ENCODE measurements at regions not wholly inside any gene's neighbourhood (a gene's known extent, or its start where the extent isn't known, plus 50 kb on each side); places are given as distances from the start of the nearest gene placed in this dataset.

DNA sequence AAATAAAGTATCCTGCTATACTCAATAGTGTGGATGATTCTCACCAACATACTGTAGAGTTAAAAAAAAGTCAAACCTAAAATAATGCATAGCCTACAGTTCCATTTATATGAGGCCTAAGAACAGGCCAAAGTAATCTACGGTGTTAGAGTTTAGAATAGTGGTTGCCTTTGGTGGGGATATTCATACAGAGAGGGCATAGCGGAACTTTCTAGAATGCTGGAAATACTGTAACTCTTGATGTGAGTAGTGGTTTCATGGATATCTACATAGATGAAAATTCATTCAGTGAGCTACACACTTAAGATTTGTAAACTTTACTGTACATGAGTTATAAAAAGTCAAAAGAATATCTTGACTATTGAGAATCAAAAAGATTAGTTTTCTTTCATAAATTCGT lies 349.9 kb upstream of the NFE2L3 start:
- H3K9me3 ChIP-seq, result no peaks in the 10 kb centered on the region
- no peaks in the 10 kb centered on the region for H3K4me1 ChIP-seq
- no peaks in the 10 kb centered on the region for H3K27me3 ChIP-seq
- no peaks in the 10 kb centered on the region for H3K36me3 ChIP-seq
- H3K4me3 ChIP-seq, result no peak overlapping the region
- H3K27ac ChIP-seq, result no peak overlapping the region
- TF ChIP-seq POLR2AphosphoS5 (IDR thresholded peaks at IDR 0.05), result no peak
- TF ChIP-seq POLR2A (IDR thresholded peaks at IDR 0.05), result no peak
- TF ChIP-seq, protein P1, sequence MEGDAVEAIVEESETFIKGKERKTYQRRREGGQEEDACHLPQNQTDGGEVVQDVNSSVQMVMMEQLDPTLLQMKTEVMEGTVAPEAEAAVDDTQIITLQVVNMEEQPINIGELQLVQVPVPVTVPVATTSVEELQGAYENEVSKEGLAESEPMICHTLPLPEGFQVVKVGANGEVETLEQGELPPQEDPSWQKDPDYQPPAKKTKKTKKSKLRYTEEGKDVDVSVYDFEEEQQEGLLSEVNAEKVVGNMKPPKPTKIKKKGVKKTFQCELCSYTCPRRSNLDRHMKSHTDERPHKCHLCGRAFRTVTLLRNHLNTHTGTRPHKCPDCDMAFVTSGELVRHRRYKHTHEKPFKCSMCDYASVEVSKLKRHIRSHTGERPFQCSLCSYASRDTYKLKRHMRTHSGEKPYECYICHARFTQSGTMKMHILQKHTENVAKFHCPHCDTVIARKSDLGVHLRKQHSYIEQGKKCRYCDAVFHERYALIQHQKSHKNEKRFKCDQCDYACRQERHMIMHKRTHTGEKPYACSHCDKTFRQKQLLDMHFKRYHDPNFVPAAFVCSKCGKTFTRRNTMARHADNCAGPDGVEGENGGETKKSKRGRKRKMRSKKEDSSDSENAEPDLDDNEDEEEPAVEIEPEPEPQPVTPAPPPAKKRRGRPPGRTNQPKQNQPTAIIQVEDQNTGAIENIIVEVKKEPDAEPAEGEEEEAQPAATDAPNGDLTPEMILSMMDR (IDR thresholded peaks at IDR 0.05), result no peak
- DNase-seq (ENCODE audit: low spot score in 2 of 2), result no peak
- intact Hi-C loops (cut with DNase I; ENCODE audit: low total_unique reads), result no loop called here

DNA sequence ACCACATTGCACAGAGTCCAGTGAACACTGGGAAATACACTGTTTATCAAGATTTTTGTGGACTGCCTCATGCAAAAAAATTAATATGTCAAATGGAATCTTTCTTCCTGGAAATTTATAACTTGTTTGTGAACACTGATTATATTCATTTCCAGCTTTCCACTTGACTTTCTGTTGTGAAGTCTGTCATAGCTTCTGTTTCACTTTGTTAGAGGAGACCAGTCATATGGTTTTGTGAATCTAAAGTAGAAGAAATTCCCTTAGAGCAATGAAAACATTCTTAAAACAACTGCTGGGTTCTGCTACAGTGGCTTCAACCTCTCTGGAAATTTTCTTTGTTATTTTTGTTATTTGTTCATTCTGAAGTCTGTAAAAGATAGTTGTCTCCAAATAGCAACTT lies 349.5 kb upstream of the NFE2L3 start:
- TF ChIP-seq, protein P1 (IDR thresholded peaks at IDR 0.05), result no peak
- no peak for TF ChIP-seq POLR2A (IDR thresholded peaks at IDR 0.05)
- TF ChIP-seq POLR2AphosphoS5 (IDR thresholded peaks at IDR 0.05), result no peak
- no peak for DNase-seq (ENCODE audit: low spot score in 2 of 2)
- H3K4me1 ChIP-seq, result no peaks in the 10 kb centered on the region
- intact Hi-C loops (cut with DNase I; ENCODE audit: low total_unique reads), result no loop called here
- no peaks in the 10 kb centered on the region for H3K9me3 ChIP-seq
- no peak overlapping the region for H3K27ac ChIP-seq
- no peaks in the 10 kb centered on the region for H3K36me3 ChIP-seq
- no peaks in the 10 kb centered on the region for H3K27me3 ChIP-seq
- no peak overlapping the region for H3K4me3 ChIP-seq

DNA sequence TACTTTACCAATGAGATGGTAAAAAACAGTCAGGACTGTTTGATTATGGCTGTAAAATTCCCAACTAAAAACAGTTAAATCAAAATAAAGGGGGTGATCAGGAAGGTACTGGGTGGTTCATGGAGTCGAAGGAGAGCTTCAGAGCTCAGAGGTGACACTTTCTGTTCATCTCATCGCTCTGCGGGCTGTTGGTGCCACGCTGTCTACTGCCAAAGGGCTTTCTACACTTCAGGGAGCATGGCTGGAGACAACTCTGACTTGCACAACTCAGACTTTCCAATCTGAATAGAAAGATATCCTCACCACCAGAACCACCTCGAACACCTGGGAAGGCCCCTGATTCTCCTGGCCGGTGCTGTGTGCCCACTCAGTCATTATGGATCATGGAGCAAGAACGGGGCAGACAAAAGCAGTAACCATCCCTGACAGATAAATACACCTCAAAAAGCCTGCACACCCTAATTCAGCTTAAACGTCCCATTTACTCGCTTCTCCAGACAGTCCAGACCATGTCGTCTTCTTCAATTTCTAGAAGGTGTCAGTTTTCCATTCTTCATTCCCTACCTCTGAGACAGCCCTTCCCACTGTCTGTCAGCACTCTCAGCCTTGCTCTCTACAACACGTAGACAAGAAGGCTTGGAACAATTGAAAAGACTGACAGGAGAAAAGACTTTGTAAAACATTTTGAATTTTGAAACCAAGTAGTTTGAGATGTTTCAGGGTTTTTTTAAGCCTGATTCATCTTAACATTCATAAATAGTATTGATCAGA lies 348.7 kb upstream of the NFE2L3 start:
- TF ChIP-seq, protein P1 (IDR thresholded peaks at IDR 0.05), result no peak
- TF ChIP-seq POLR2AphosphoS5 (IDR thresholded peaks at IDR 0.05), result no peak
- TF ChIP-seq POLR2A (IDR thresholded peaks at IDR 0.05), result no peak
- peak overlapping the region in 1 of 2 donors; percentile 40 for H3K27ac ChIP-seq

DNA sequence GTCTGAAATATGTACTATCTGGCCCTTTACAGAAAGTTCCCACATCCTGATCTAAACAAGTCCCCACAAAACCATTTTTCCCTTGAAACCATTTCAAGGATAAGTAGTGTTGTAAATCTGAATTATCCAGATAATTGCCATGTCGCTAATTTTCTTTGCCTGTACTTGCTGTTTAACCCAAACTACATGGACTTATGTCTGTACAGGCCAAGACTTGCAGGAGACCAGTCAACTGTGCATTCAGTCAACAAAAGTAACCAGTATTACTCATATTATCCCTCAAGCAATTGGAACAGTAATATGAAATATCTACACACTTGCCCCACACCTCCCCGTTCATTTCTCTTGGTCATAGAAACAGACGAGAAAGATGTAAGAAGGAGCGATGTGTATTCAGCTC lies 347.8 kb upstream of the NFE2L3 start:
- H3K9me3 ChIP-seq, result no peaks in the 10 kb centered on the region
- intact Hi-C loops (cut with DNase I; ENCODE audit: low total_unique reads), result no loop called here
- peak overlapping the region in 1 of 2 donors; percentile 40 for H3K27ac ChIP-seq
- H3K36me3 ChIP-seq, result no peaks in the 10 kb centered on the region
- TF ChIP-seq POLR2AphosphoS5 (IDR thresholded peaks at IDR 0.05) (no peak), POLR2A (IDR thresholded peaks at IDR 0.05) (no peak)
- TF ChIP-seq, protein P1 (IDR thresholded peaks at IDR 0.05), result no peak
- H3K4me1 ChIP-seq, result no peaks in the 10 kb centered on the region
- no peak overlapping the region for H3K4me3 ChIP-seq
- H3K27me3 ChIP-seq, result no peaks in the 10 kb centered on the region
- DNase-seq (ENCODE audit: low spot score in 2 of 2), result no peak

More for the DNA sequence above, 348.7 kb upstream of the NFE2L3 start:
- no peaks in the 10 kb centered on the region for H3K4me1 ChIP-seq
- no peaks in the 10 kb centered on the region for H3K27me3 ChIP-seq
- H3K36me3 ChIP-seq, result no peaks in the 10 kb centered on the region
- H3K4me3 ChIP-seq, result no peak overlapping the region
- no peak for DNase-seq (ENCODE audit: low spot score in 2 of 2)
- no peaks in the 10 kb centered on the region for H3K9me3 ChIP-seq
- intact Hi-C loops (cut with DNase I; ENCODE audit: low total_unique reads), result no loop called here

DNA sequence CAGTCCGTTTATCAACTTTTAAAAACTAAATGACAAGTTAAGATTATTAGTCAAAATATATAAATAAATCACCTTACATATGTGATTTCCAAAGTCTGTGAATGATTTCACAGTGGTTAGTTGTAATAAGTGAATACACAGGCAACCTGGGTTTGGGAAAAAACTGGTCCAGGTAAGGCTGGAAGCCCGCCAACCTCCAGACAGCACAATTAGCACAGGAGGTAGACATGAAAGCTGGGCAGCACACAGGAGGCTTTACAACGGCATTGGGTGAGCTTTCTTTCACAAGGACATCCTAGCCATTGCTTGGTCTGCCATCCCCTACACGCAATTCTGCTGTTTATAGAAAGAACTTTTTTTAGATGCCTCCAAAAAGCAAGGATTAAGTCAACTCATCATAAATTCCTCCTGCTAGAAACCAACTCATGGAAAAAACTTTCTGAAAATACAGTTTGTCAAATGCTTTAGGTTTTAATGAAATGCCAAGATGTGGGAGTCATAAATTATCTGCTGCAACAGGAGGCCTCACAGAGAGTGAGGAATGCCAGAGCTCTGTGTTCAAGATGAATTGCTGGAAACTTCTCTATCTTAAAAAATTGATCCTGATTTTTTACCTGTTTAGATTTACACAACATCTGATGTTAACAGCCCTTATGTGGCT lies 346.8 kb upstream of the NFE2L3 start:
- no peak overlapping the region for H3K4me3 ChIP-seq
- intact Hi-C loops (cut with DNase I; ENCODE audit: low total_unique reads), result no loop called here
- H3K27ac ChIP-seq, result no peak overlapping the region
- TF ChIP-seq POLR2AphosphoS5 (IDR thresholded peaks at IDR 0.05) (no peak), POLR2A (IDR thresholded peaks at IDR 0.05) (no peak)
- TF ChIP-seq, protein P1 (IDR thresholded peaks at IDR 0.05), result no peak
- H3K9me3 ChIP-seq, result no peaks in the 10 kb centered on the region
- H3K36me3 ChIP-seq, result no peaks in the 10 kb centered on the region
- peak in 1 of 2 donors; percentile 27 for DNase-seq (ENCODE audit: low spot score in 2 of 2)
- no peaks in the 10 kb centered on the region for H3K4me1 ChIP-seq
- no peaks in the 10 kb centered on the region for H3K27me3 ChIP-seq

Measured in breast epithelium (tissue), 4 donors.